ENCODE measurements at regions not wholly inside any gene's neighbourhood (a gene's known extent, or its start where the extent isn't known, plus 50 kb on each side); places are given as distances from the start of the nearest gene placed in this dataset.

DNA sequence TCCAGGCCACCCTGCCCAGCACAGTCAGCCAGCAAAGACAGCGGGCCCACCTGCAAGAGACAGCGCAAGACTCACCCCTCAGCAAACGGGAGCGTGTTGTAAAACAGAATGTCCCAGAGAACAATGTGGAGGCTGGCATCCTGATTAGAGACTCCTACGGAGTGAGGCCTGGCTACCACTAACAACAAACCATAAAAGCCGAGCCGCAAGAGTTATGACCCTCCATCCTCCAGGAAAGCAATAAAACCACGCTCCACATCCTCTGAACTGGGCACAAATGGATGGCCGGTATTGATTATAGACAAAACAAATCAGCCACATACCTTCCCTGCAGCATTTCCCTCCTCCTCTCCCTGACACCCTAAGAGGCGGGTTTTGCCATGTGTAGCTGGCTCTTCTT lies 75.8 kb upstream of the LIPC start:
- 79 to 86% (median 84%) methylated on average over 10 of the region's 10 CpGs for WGBS, 3 donors
- intact Hi-C loops (cut with DNase I): no loop called here
- H3K4me3 ChIP-seq: no peak overlapping the region
- TF ChIP-seq POLR2A (IDR thresholded peaks at IDR 0.05) (no peak), EP300 (IDR thresholded peaks at IDR 0.05) (no peak)
- TF ChIP-seq, protein P1, sequence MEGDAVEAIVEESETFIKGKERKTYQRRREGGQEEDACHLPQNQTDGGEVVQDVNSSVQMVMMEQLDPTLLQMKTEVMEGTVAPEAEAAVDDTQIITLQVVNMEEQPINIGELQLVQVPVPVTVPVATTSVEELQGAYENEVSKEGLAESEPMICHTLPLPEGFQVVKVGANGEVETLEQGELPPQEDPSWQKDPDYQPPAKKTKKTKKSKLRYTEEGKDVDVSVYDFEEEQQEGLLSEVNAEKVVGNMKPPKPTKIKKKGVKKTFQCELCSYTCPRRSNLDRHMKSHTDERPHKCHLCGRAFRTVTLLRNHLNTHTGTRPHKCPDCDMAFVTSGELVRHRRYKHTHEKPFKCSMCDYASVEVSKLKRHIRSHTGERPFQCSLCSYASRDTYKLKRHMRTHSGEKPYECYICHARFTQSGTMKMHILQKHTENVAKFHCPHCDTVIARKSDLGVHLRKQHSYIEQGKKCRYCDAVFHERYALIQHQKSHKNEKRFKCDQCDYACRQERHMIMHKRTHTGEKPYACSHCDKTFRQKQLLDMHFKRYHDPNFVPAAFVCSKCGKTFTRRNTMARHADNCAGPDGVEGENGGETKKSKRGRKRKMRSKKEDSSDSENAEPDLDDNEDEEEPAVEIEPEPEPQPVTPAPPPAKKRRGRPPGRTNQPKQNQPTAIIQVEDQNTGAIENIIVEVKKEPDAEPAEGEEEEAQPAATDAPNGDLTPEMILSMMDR (IDR thresholded peaks at IDR 0.05): no peak
- H3K9me3 ChIP-seq: no peaks in the 10 kb centered on the region
- no peaks in the 10 kb centered on the region for H3K36me3 ChIP-seq
- DNase-seq: no peak
- H3K27me3 ChIP-seq: no peaks in the 10 kb centered on the region
- no peak overlapping the region for H3K27ac ChIP-seq
- H3K4me1 ChIP-seq (ENCODE audit: insufficient read depth): no peaks in the 10 kb centered on the region

DNA sequence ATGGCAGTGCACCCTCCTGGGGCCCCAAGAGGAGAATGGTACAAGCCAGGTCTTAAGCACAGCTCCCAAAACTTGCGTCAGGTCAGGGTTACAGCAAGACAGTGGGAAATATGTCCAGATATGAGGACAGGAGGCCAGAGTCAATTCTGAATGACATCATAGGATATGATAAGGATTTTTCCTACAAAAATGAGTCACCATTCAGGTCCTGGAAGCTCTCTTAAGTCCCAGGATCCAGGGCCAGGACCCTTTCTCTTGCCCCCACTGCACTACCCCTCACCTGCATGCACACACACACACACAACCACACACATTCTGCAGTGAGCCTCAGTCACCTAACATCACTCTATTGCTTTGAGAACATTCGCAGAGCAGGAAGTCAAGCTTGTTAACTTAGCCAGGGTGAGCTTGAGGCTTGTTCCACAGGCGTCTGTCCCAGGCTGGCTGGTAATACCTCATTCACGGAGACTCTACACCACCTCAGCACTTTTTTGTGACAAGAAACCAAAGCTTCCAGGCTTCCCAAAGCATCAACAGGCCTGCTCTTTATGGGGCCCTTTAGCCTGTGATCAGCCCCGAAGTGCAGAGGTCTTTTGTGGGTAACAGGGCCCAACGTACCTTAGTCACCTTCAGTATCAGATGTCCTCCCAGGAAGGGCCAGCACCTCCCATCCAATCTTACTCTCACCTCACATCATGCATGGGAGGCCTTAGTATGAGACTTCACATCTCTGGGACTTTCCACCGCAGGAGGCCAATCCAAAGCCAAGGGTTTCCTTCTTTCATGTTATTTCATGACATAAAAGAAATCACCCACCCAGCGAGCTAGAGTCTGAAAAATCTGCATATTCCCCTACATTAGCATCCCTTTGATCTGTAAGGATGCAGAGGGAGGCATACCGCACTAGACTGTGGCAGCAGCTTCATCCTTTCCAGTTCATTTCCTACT lies 74.0 kb upstream of the LIPC start:
- H3K9me3 ChIP-seq: no peaks in the 10 kb centered on the region
- intact Hi-C loops (cut with DNase I): no loop called here
- 87 to 92% (median 92%) methylated on average over 9 of the region's 9 CpGs for WGBS, 3 donors
- no peaks in the 10 kb centered on the region for H3K27me3 ChIP-seq
- H3K4me1 ChIP-seq (ENCODE audit: insufficient read depth): no peaks in the 10 kb centered on the region
- TF ChIP-seq, protein P1 (IDR thresholded peaks at IDR 0.05): no peak
- no peak for TF ChIP-seq EP300 (IDR thresholded peaks at IDR 0.05)
- no peak for TF ChIP-seq POLR2A (IDR thresholded peaks at IDR 0.05)
- no peak overlapping the region for H3K27ac ChIP-seq
- no peak for DNase-seq
- H3K36me3 ChIP-seq: no peaks in the 10 kb centered on the region
- H3K4me3 ChIP-seq: no peak overlapping the region

DNA sequence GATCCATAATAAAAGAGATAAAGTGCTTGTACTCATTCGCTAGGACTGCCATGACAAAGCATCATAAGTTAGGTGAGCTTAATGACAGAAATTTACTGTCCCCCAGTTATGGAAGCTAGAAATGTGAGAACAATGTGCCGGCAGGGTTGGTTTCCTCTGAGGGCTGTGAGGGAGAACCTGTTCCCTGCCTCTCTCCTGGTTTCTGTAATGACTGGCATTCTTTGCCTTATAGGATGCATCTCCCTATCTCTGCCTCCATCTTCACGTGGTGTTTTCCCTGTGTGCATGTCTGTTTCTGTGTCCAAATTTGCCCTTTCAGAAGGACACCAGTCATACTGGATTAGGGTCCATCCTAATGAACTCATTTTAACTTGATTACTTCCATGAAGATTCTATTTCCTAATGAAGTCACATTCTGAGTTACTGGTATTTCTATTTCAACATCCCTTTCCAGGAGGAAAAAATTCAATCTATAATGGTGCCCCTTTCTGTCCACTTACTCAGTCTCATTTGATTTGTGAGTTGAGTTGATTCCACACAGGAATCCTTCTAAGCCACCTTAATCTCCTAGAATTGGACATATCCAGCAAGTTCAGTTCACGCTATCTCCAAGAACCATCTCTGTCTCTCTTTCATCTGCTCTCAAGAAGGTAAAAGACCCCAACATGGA lies 71.2 kb upstream of the LIPC start:
- no peaks in the 10 kb centered on the region for H3K9me3 ChIP-seq
- intact Hi-C loops (cut with DNase I): no loop called here
- H3K4me1 ChIP-seq (ENCODE audit: insufficient read depth): no peaks in the 10 kb centered on the region
- no peak overlapping the region for H3K27ac ChIP-seq
- no peaks in the 10 kb centered on the region for H3K36me3 ChIP-seq
- no peak for DNase-seq
- H3K27me3 ChIP-seq: no peaks in the 10 kb centered on the region
- WGBS, 3 donors: 86 to 91% (median 91%) methylated on average over 4 of the region's 4 CpGs
- no peak overlapping the region for H3K4me3 ChIP-seq
- TF ChIP-seq EP300 (IDR thresholded peaks at IDR 0.05) (no peak), POLR2A (IDR thresholded peaks at IDR 0.05) (no peak)
- TF ChIP-seq, protein P1 (IDR thresholded peaks at IDR 0.05): no peak

DNA sequence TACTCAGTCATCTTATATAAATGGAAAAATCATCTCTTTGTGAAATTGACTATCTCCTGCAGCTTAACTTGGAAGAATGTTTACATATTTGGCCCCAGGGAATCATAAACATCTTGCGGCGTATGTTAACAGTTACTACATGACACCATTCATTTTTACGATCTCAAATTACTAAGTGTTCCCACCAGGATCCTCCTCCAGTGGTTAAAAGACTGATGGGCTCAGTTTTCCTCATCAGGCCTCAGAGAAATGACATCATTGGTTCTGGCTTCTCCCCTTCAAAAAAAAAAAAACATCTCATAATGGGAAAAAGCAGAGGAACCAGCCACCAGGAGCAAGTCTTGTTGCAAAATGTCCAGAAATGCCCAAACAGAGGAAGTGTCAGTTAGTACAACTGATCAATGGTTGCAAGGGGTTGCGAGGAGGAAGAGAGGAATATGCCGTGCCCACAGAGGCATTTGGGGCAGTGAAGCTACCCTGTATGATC lies 70.5 kb upstream of the LIPC start:
- H3K27ac ChIP-seq: no peak overlapping the region
- intact Hi-C loops (cut with DNase I): no loop called here
- DNase-seq: no peak
- no peaks in the 10 kb centered on the region for H3K9me3 ChIP-seq
- no peaks in the 10 kb centered on the region for H3K27me3 ChIP-seq
- WGBS, 3 donors: 35 to 49% (median 39%) methylated on average over 5 of the region's 5 CpGs
- no peaks in the 10 kb centered on the region for H3K36me3 ChIP-seq
- H3K4me1 ChIP-seq (ENCODE audit: insufficient read depth): no peaks in the 10 kb centered on the region
- TF ChIP-seq, protein P1 (IDR thresholded peaks at IDR 0.05): no peak
- no peak for TF ChIP-seq POLR2A (IDR thresholded peaks at IDR 0.05)
- TF ChIP-seq EP300 (IDR thresholded peaks at IDR 0.05): no peak
- no peak overlapping the region for H3K4me3 ChIP-seq

Measured in ovary (tissue), 7 donors.